Spleen (tissue), 11 donors: ENCODE measurements at regions not wholly inside any gene's neighbourhood (a gene's known extent, or its start where the extent isn't known, plus 50 kb on each side); places are given as distances from the start of the nearest gene placed in this dataset.

ENCODE experiments used
- DNase-seq: peaks from one replicate; pipeline ENCODE4 v3.0.0-alpha.2; 2020
- H3K27ac ChIP-seq, 8 donors: fragments of 200-600 bp; sonication (generic) in 7 of 8; 1 replicate in 4 of 8; 2 replicates in 4 of 8; pipeline versions ENCODE4 v1.5.0 to v1.8.0; 2016 to 2021; ENCODE audit warnings: inconsistent platforms in 4 of 8, mild to moderate bottlenecking in 4 of 8, moderate library complexity in 1 of 8
- H3K27me3 ChIP-seq, 7 donors: fragments of 200-600 bp; sonication (generic) in 6 of 7; replicated peaks in 1 of 7; 1 replicate in 4 of 7; 2 replicates in 3 of 7; pipeline versions ENCODE4 v1.5.0 to v1.8.0; 2016 to 2021; ENCODE audit warnings: inconsistent platforms in 3 of 7, mild to moderate bottlenecking in 1 of 7
- H3K36me3 ChIP-seq, 6 donors: fragments of 200-600 bp; sonication (generic) in 5 of 6; 1 replicate in 4 of 6; 2 replicates in 2 of 6; pipeline versions ENCODE4 v1.5.0 to v1.8.0; 2016 to 2021; ENCODE audit warnings: inconsistent platforms in 2 of 6
- H3K4me1 ChIP-seq, 6 donors: fragments of 200-600 bp; sonication (generic) in 5 of 6; 1 replicate in 3 of 6; 2 replicates in 3 of 6; pipeline versions ENCODE4 v1.5.0 to v1.8.0; 2016 to 2021; ENCODE audit warnings: inconsistent platforms in 3 of 6
- H3K4me3 ChIP-seq, 8 donors: fragments of 200-600 bp; sonication (generic) in 7 of 8; 1 replicate in 4 of 8; 2 replicates in 4 of 8; pipeline versions ENCODE4 v1.5.0 to v1.8.0; 2016 to 2021; ENCODE audit warnings: inconsistent platforms in 4 of 8, mild to moderate bottlenecking in 4 of 8, moderate library complexity in 2 of 8
- H3K9me3 ChIP-seq, 8 donors: fragments of 200-600 bp; sonication (generic) in 7 of 8; 1 replicate in 4 of 8; 2 replicates in 4 of 8; pipeline versions ENCODE4 v1.5.0 to v1.8.0; 2016 to 2021; ENCODE audit warnings: inconsistent platforms in 4 of 8
- POLR2A ChIP-seq, 3 donors: fragments of 450-650 bp; IDR thresholded peaks; one replicate each; pipeline ENCODE4 v1.5.1; 2017; ENCODE audit warnings: antibody characterized with exemption in 3 of 3, mild to moderate bottlenecking in 1 of 3
- POLR2AphosphoS5 ChIP-seq, 3 donors: sonication (generic); formaldehyde crosslinking; IDR thresholded peaks; one replicate each; pipeline ENCODE4 v1.5.1; 2017; ENCODE audit warnings: antibody characterized with exemption in 3 of 3
- WGBS, 5 donors: extraction: QIAGEN DNeasy Blood & Tissue Kit in 3 of 5; methylation state at CpG; one replicate each; pipeline versions ENCODE4 v1.1.5 to v1.1.7; 2013 to 2018; 5-methylcytosine and 5-hydroxymethylcytosine counted together
- intact Hi-C: fragments of 100-400 bp; cut with DNase I; formaldehyde crosslinking; loops from one replicate; pipeline ENCODE4 v1.15.0; 2023; ENCODE audit warnings: low total_unique reads
- TF ChIP-seq, protein P1 (sequence below), 11 experiments: fragments of 200-600 bp in 7 of 11; fragments of 450-650 bp in 4 of 11; sonication (generic) in 4 of 11; IDR thresholded peaks in 8 of 11; conservative IDR thresholded peaks in 3 of 11; 1 replicate in 7 of 11; 2 replicates in 4 of 11; pipeline versions ENCODE4 v1.4.0 to v1.8.0; 2016 to 2021; ENCODE audit warnings: antibody characterized with exemption in 11 of 11, inconsistent platforms in 4 of 11, mild to moderate bottlenecking in 1 of 11
- donor health status: healthy with polysubstance abuse.
- donor health status: DM: no; HTN: no; CAD: no; lungs with moderate emphysema.
- donor health status: DM: no; HTN: no; CAD: no.
- donor health status: Bipolar disorder and iron deficiency.
- donor health status: healthy.
- donor health status: DM: no; HTN: no; CAD: no.
- donor health status: DM: yes; HTN: yes; CAD: no.

DNA sequence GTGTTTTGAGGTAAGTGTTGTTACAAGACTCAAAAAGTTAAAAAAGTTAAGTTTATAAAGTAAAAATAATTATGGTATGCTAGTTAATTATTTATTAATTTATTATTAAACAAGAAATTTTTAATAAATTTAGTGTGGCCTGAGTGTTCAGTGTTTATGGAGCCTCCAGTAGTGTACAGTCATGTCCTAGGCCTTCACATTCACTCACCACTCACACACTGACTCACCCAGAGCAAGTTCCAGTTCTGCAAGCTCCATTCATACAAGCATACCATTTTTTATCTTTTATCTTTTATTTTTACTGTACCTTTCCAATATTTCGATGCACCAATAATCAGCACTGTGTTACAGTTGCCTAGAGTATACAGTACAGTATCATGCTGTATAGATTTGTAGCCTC lies 381.2 kb upstream of the MGMT start:
- no peak overlapping the region for H3K4me3 ChIP-seq
- intact Hi-C loops = no loop called here

DNA sequence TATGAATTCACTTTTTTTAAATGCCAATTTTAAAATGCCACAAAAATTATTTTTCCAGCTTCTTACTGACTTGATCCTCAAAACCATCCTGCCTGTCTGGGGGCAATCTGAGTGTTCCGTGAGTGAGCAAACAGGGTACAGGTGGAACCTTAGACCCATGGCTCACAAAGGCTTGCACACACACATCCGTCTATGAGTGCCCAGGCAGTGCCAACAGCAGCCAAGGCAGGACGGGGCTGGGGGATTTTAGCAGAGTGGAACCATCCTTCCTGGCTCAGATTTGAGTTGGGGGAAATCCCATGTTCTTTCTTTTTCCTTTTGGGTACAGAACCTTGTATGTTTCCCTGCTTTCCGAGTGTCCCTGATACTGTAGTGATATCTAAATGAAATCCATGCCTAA lies 377.7 kb upstream of the MGMT start:
- Histone ChIP-seq H3K27ac (no peak overlapping the region), H3K36me3 (no peaks in the 10 kb centered on the region), H3K9me3 (peaks cover 0 to 11% (median 7%) of the 10 kb centered on the region in 8 donors), H3K4me3 (no peak overlapping the region), H3K4me1 (no peaks in the 10 kb centered on the region), H3K27me3 (peaks cover 0 to 3% (median 0%) of the 10 kb centered on the region in 7 donors)
- 75 to 89% (median 81%) methylated on average over 4 of the region's 4 CpGs for WGBS, 5 donors
- TF ChIP-seq POLR2AphosphoS5 (IDR thresholded peaks at IDR 0.05) (no peak), POLR2A (IDR thresholded peaks at IDR 0.05) (no peak)
- TF ChIP-seq, protein P1, sequence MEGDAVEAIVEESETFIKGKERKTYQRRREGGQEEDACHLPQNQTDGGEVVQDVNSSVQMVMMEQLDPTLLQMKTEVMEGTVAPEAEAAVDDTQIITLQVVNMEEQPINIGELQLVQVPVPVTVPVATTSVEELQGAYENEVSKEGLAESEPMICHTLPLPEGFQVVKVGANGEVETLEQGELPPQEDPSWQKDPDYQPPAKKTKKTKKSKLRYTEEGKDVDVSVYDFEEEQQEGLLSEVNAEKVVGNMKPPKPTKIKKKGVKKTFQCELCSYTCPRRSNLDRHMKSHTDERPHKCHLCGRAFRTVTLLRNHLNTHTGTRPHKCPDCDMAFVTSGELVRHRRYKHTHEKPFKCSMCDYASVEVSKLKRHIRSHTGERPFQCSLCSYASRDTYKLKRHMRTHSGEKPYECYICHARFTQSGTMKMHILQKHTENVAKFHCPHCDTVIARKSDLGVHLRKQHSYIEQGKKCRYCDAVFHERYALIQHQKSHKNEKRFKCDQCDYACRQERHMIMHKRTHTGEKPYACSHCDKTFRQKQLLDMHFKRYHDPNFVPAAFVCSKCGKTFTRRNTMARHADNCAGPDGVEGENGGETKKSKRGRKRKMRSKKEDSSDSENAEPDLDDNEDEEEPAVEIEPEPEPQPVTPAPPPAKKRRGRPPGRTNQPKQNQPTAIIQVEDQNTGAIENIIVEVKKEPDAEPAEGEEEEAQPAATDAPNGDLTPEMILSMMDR (IDR thresholded peaks at IDR 0.05 in 8 of 11, conservative IDR thresholded peaks at IDR 0.05 in 3 of 11) = no peak
- DNase-seq = no peak
- intact Hi-C loops = no loop called here

More for the DNA sequence above, 381.2 kb upstream of the MGMT start:
- DNase-seq = no peak
- no peaks in the 10 kb centered on the region for H3K4me1 ChIP-seq
- H3K9me3 ChIP-seq = peaks cover 0 to 34% (median 18%) of the 10 kb centered on the region in 8 donors
- 72 to 91% (median 80%) methylated on average over 1 of the region's 1 CpG for WGBS, 5 donors
- no peak for TF ChIP-seq POLR2A (IDR thresholded peaks at IDR 0.05)
- no peak for TF ChIP-seq POLR2AphosphoS5 (IDR thresholded peaks at IDR 0.05)
- TF ChIP-seq, protein P1 (IDR thresholded peaks at IDR 0.05 in 8 of 11, conservative IDR thresholded peaks at IDR 0.05 in 3 of 11) = no peak
- no peak overlapping the region for H3K27ac ChIP-seq
- H3K27me3 ChIP-seq = no peaks in the 10 kb centered on the region
- H3K36me3 ChIP-seq = no peaks in the 10 kb centered on the region

DNA sequence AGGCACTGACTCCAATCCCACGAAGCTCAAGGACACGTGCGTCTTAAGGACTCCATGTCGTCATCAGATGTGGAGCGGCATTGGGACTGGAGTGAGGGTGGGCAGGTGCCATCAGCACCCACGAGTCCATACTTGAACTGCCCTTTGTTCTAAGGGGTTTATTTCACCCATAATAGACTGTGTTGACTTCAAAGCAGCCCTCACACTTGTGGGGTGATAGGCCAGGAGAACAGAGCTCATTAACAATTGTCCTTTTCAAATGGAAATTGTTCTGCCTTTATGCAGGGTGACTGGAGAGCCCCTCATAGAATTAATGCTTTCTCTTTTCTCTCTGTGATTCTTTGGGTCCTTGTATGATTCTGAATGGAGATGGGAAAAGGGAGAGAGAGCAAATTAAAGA lies 376.9 kb upstream of the MGMT start:
- DNase-seq = no peak
- intact Hi-C loops = no loop called here
- Histone ChIP-seq H3K36me3 (no peaks in the 10 kb centered on the region), H3K4me3 (no peak overlapping the region), H3K27ac (no peak overlapping the region), H3K4me1 (no peaks in the 10 kb centered on the region), H3K9me3 (peaks cover 0 to 4% (median 1%) of the 10 kb centered on the region in 8 donors), H3K27me3 (peaks cover 0 to 3% (median 0%) of the 10 kb centered on the region in 7 donors)
- TF ChIP-seq, protein P1 (IDR thresholded peaks at IDR 0.05 in 8 of 11, conservative IDR thresholded peaks at IDR 0.05 in 3 of 11) = no peak
- TF ChIP-seq POLR2AphosphoS5 (IDR thresholded peaks at IDR 0.05) (no peak), POLR2A (IDR thresholded peaks at IDR 0.05) (no peak)
- 84 to 93% (median 85%) methylated on average over 6 of the region's 6 CpGs for WGBS, 5 donors

DNA sequence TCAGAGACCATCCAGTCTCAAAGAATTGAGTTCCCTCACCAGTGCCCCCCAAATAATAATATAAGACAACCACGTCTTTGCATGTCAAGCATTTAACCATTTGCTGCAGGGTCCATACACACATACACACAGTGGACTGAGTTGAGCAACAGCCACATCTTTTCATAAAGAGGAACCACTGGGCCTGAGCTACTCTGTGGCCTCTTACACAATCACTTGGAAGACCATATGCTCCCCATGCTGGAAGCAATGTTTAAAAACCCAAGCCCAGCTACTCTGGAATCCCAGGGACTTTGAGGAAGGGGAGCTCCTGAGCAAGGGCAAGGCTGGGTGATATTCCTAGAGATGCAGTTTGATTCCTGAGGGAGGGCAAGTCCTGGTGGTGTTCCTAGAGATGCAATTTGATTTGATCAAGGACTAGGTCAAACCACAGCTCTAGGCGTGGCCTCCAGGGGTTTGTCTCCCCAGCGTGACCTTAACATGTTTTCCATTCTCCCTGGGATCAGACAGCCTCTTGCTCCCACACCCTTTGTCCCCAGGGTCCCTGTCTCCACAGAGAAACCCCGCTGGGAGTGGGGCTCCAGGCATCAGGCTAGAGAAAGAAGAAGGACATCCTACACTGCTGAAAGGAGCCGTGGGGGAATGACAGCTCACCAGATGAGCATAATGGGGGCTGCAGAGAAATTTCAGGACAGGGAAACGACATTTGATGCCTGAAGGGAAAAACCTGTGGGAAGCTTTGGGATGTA lies 376.2 kb upstream of the MGMT start:
- intact Hi-C loops = no loop called here
- no peak for DNase-seq
- TF ChIP-seq POLR2A (IDR thresholded peaks at IDR 0.05) (no peak), POLR2AphosphoS5 (IDR thresholded peaks at IDR 0.05) (no peak)
- TF ChIP-seq, protein P1 (IDR thresholded peaks at IDR 0.05 in 8 of 11, conservative IDR thresholded peaks at IDR 0.05 in 3 of 11) = no peak
- H3K9me3 ChIP-seq = no peaks in the 10 kb centered on the region
- H3K4me3 ChIP-seq = no peak overlapping the region
- H3K27ac ChIP-seq = no peak overlapping the region
- H3K27me3 ChIP-seq = peaks cover 0 to 3% (median 0%) of the 10 kb centered on the region in 7 donors
- H3K36me3 ChIP-seq = no peaks in the 10 kb centered on the region
- WGBS, 5 donors = 66 to 87% (median 69%) methylated on average over 6 of the region's 6 CpGs
- H3K4me1 ChIP-seq = no peaks in the 10 kb centered on the region
